DOHH2 (cell line): ENCODE measurements at regions not wholly inside any gene's neighbourhood (a gene's known extent, or its start where the extent isn't known, plus 50 kb on each side); places are given as distances from the start of the nearest gene placed in this dataset.

Source experiments
- H3F3A ChIP-seq: fragments of 200-600 bp; sonication (generic), shearing (Covaris generic); 2 replicates; pipeline ENCODE4 v1.6.0; 2016; ENCODE audit warnings: antibody characterized with exemption, mild to moderate bottlenecking; ENCODE audit not compliant: control insufficient read depth, insufficient read depth
- H3K27ac ChIP-seq: fragments of 200-600 bp; sonication (generic); 2 replicates; pipeline ENCODE4 v1.5.1; 2014; ENCODE audit warnings: low read depth, mild to moderate bottlenecking, low read length, moderate library complexity
- H3K27me3 ChIP-seq: fragments of 200-600 bp; sonication (generic); 2 replicates; pipeline ENCODE4 v1.6.1; 2014; ENCODE audit warnings: mild to moderate bottlenecking, low read length, mixed read lengths; ENCODE audit not compliant: control insufficient read depth
- H3K36me3 ChIP-seq: fragments of 200-600 bp; sonication (generic); 2 replicates; pipeline ENCODE4 v1.6.1; 2014; ENCODE audit warnings: mild to moderate bottlenecking, low read length, moderate library complexity, mixed read lengths; ENCODE audit not compliant: control insufficient read depth
- H3K4me1 ChIP-seq: fragments of 200-600 bp; sonication (generic); 2 replicates; pipeline ENCODE4 v1.6.1; 2014; ENCODE audit warnings: mild to moderate bottlenecking, low read length, mixed read lengths; ENCODE audit not compliant: control insufficient read depth
- H3K4me2 ChIP-seq: fragments of 200-600 bp; sonication (generic); 2 replicates; pipeline ENCODE4 v1.6.0; 2014; ENCODE audit warnings: mild to moderate bottlenecking, low read length, moderate library complexity
- H3K4me3 ChIP-seq: fragments of 200-600 bp; sonication (generic); 2 replicates; pipeline ENCODE4 v1.5.1; 2014; ENCODE audit warnings: mild to moderate bottlenecking, low read length, mixed read lengths
- H3K79me2 ChIP-seq: fragments of 200-600 bp; sonication (generic); 2 replicates; pipeline ENCODE4 v1.6.1; 2014; ENCODE audit warnings: mild to moderate bottlenecking, low read length, mixed read lengths; ENCODE audit not compliant: control insufficient read depth
- H3K9me2 ChIP-seq: fragments of 200-600 bp; sonication (generic); replicated peaks from 2 replicates; pipeline ENCODE4 v1.6.1; 2014; ENCODE audit warnings: mild to moderate bottlenecking, low read length, mixed read lengths; ENCODE audit not compliant: control insufficient read depth
- H3K9me3 ChIP-seq: fragments of 200-600 bp; sonication (generic); 2 replicates; pipeline ENCODE4 v1.6.1; 2014; ENCODE audit warnings: antibody characterized with exemption, low read length, mixed read lengths; ENCODE audit not compliant: control insufficient read depth, insufficient read depth
- H4K20me1 ChIP-seq: fragments of 200-600 bp; sonication (generic); 2 replicates; pipeline ENCODE4 v1.6.0; 2014; ENCODE audit warnings: low read depth, mild to moderate bottlenecking, antibody characterized with exemption, low read length, moderate library complexity; ENCODE audit not compliant: control insufficient read depth, insufficient read depth
- CTCF ChIP-seq: fragments of 200-600 bp; sonication (generic); IDR thresholded peaks from one replicate; pipeline ENCODE4 v1.5.1; 2014; ENCODE audit warnings: antibody characterized with exemption, mild to moderate bottlenecking, low read depth, low read length; ENCODE audit not compliant: poor library complexity, severe bottlenecking
- EZH2phosphoT487 ChIP-seq: fragments of 200-600 bp; sonication (generic); IDR thresholded peaks from 2 replicates; pipeline ENCODE4 v1.6.1; 2017; ENCODE audit warnings: borderline replicate concordance, mild to moderate bottlenecking, antibody characterized with exemption, low read length, moderate library complexity, mixed read lengths

GRCh38 chr13:97700306-97700848 is 253.1 kb upstream of the IPO5 start:
- H4K20me1 ChIP-seq = no peaks in the 10 kb centered on the region
- no peaks in the 10 kb centered on the region for H3K9me2 ChIP-seq
- no peaks in the 10 kb centered on the region for H3K4me1 ChIP-seq

DNA sequence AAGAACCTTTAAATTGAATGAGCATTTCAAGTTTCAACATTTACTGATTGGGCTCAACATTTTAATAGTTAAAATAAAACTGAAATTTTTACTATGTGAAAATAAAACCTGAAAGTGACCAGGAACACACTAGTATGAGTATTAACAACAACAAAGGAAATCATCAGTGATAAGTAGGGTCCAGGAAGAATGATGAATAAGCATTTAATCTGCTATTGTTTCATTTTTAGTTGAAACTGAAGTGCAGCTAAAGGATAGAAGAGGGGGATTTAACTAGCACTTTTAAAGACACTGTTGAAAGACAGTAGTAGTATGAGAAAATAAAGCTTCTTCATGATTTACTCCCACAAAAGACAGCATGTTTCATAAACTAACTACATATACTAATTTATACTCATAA is 250.9 kb upstream of the IPO5 start:
- Histone ChIP-seq H3K4me3 (no peak overlapping the region), H3K27me3 (no peaks in the 10 kb centered on the region), H3K4me2 (no peak overlapping the region), H3K36me3 (no peaks in the 10 kb centered on the region), H3K27ac (no peak overlapping the region), H3F3A (no peaks in the 10 kb centered on the region), H4K20me1 (no peaks in the 10 kb centered on the region), H3K79me2 (no peaks in the 10 kb centered on the region), H3K9me2 (no peaks in the 10 kb centered on the region), H3K4me1 (no peaks in the 10 kb centered on the region), H3K9me3 (no peaks in the 10 kb centered on the region)
- TF ChIP-seq CTCF (no peak), EZH2phosphoT487 (no peak)

More at GRCh38 chr13:97700306-97700848, 253.1 kb upstream of the IPO5 start:
- no peaks in the 10 kb centered on the region for H3K9me3 ChIP-seq
- H3K4me3 ChIP-seq = no peak overlapping the region
- H3K27ac ChIP-seq = no peak overlapping the region
- no peak overlapping the region for H3K4me2 ChIP-seq
- no peaks in the 10 kb centered on the region for H3F3A ChIP-seq
- H3K27me3 ChIP-seq = no peaks in the 10 kb centered on the region
- no peaks in the 10 kb centered on the region for H3K36me3 ChIP-seq
- no peaks in the 10 kb centered on the region for H3K79me2 ChIP-seq
- TF ChIP-seq EZH2phosphoT487 (no peak), CTCF (no peak)

DNA sequence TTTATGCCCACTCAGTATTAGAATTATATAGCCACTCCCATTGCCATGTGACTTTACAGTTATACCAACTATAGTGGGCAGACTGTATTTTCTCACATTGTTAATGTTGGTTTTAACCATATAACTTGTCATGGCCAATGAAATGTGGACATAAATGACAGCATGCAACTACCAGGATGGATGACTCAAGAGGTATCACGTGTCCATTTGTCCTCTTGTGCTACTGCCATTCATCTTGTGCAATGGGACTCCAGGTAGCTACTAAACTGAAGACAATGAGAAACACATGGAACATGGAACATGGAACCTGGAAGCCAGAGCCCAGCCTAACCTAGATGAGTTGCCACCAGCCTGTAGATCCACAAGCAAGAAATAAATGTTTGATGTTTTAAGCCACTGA is 242.7 kb upstream of the IPO5 start:
- Histone ChIP-seq H3K36me3 (no peaks in the 10 kb centered on the region), H3K4me2 (no peak overlapping the region), H3K79me2 (no peaks in the 10 kb centered on the region), H3K27me3 (no peaks in the 10 kb centered on the region), H3K9me2 (no peaks in the 10 kb centered on the region), H3K27ac (no peak overlapping the region), H3K4me3 (no peak overlapping the region), H3K4me1 (no peaks in the 10 kb centered on the region), H4K20me1 (no peaks in the 10 kb centered on the region), H3K9me3 (no peaks in the 10 kb centered on the region), H3F3A (no peaks in the 10 kb centered on the region)
- no peak for TF ChIP-seq CTCF
- no peak for TF ChIP-seq EZH2phosphoT487
